DMS 273 (cell line): ENCODE measurements at regions not wholly inside any gene's neighbourhood (a gene's known extent, or its start where the extent isn't known, plus 50 kb on each side); places are given as distances from the start of the nearest gene placed in this dataset.
A peak's percentile ranks its signal among the peaks of the same experiment; 100 is the strongest.
"Not testable (repeated sequence)": the region's sequence is repeated elsewhere in the genome, so short reads cannot be mapped to it uniquely, and the experiment has no call there.

Source experiments
- DNase-seq: peaks from one replicate; lab custom pipeline; 2025; ENCODE audit not compliant: unreplicated experiment; lab: John Stamatoyannopoulos, UW

GRCh38 chr7:6937746-6938145 is 111.7 kb upstream of the CCZ1B start:
- DNase-seq: not testable (repeated sequence)

DNA sequence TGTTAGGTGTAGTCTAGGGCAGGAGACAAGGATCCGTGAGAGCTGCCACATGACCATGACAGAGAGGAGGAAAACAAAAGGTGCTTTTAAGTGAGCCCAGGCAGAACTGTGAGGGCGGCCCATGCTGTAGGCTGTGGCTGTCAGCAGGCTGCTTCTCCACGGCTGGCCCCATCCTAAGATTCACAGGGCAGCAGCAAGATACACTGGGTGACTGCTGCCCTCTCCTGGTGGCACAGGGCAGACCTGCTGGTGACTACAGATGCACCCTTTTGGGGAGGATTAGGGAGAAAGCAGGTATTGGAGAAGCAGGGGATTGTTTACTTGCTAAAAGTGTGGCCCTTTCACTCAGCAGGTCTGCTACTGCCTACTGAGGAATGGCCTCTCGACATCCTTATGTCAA is 112.2 kb upstream of the CCZ1B start:
- peak; percentile 40 for DNase-seq

- not testable (repeated sequence) for DNase-seq
Measured at GRCh38 chr7:6939126-6939525, 113.1 kb upstream of the CCZ1B start.

- not testable (repeated sequence) for DNase-seq
Measured at GRCh38 chr7:6939896-6940295, 113.8 kb upstream of the CCZ1B start.

- not testable (repeated sequence) for DNase-seq
Measured at GRCh38 chr7:6946873-6947272, 120.8 kb upstream of the CCZ1B start.

DNA sequence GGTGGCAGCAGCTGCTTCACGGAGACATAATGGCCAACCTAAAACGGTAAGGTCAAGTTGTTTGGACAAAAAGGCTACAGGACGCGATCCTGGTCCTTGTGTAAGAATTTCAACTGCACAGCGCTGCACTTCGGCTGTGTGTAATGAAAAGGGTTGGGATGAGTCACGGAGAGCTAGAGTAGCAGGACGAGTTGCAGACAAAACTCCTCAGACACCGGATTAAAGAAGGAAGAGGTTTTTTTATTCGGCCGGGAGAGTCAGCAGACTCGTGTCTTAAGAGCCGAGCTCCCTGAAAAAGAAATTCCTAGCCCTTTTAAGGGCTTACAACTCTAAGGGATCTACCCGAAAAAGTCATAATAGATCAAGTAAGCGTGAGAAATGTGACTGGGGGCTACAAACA is 124.2 kb upstream of the CCZ1B start:
- DNase-seq: not testable (repeated sequence)

DNA sequence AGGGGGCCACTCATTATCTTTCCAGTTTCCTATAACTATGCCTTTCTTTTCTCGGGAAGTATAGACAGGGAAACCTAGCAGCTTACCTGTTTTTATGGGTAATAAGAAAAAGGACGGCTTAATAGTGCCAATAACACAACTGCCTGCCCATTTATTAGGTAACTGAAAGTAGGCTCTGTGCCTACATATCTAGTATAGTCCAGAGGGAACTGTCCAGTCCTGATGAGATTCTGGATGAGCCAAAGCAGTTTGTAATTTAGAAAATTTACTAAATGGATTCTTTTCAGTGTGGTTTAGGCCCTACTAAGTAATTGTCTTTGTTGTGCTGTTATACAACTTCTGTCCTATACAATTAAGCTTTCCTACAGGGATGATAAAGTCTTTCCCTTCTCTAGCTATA is 125.5 kb upstream of the CCZ1B start:
- DNase-seq: not testable (repeated sequence)

GRCh38 chr7:6953138-6953797 is 127.2 kb upstream of the CCZ1B start:
- DNase-seq: peak; percentile 12

DNA sequence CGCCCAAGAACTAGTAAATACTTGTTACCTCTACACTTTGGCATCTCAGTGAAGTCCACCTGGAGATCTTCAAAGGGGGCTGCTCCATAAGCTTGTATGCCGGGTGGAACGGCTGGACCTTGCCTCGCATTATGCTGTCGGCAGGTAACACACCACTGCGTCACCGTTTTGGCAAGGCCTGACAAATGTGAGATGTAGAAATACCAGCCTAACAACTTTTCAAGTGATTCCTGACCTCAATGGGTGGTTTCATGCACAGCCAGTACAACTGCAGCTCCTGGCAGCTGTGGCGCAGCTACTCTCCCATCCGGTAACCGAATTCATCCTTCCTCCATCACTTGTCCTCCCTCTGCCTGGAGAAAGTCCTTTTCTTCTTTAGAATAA is 127.7 kb upstream of the CCZ1B start:
- not testable (repeated sequence) for DNase-seq

GRCh38 chr7:6955385-6955784 is 129.3 kb upstream of the CCZ1B start:
- DNase-seq: not testable (repeated sequence)

DNA sequence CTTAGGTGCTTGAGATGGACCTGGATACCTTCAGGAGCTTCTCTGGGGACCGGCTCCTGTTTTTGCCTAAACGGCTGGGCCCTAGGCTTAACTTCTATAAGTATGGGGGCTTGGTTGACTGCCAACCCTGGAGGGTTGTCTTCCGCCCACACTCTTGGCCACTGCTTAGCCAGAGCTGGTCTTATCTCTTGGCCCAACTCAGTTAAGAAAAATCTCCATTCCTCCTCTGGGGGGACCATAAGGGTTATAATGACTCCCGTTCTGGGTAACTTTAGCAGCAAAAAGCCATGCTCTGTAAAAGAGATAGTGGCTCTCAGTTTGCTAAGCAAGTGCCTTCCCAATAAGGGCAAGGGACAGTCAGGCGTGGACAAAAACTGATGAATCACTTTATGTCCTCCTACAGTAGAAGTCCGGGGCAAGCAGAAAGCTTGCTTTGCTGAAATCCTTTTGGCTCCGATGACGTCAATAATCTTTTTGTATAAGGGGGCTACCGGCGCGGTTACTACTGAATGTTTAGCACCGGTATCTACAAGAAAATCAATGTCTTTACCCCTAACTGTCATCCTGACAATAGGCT is 130.0 kb upstream of the CCZ1B start:
- not testable (repeated sequence) for DNase-seq

GRCh38 chr7:6958371-6958770 is 132.3 kb upstream of the CCZ1B start:
- not testable (repeated sequence) for DNase-seq

- DNase-seq: not testable (repeated sequence)
Measured at GRCh38 chr7:6959942-6960341, 133.9 kb upstream of the CCZ1B start.

DNA sequence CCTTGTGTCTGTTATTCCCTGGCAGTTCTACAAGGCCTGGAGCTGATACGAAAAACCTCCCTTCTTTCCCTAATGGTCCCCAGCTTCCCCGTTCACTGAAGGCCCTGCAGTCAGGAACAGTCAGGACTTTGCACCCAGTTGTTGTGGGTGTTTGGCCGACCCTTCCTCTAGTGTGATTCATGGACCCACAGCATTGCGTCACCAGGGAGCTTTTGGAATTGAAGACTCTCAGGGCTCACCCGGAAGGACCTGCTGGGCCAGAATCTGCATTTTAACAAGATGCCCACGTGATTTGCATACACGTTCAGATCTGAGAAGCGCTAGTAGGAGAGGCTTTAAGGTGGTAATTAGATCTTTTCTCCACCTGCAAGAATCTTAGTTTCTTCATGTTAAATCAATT is 136.8 kb upstream of the CCZ1B start:
- DNase-seq: not testable (repeated sequence)

DNA sequence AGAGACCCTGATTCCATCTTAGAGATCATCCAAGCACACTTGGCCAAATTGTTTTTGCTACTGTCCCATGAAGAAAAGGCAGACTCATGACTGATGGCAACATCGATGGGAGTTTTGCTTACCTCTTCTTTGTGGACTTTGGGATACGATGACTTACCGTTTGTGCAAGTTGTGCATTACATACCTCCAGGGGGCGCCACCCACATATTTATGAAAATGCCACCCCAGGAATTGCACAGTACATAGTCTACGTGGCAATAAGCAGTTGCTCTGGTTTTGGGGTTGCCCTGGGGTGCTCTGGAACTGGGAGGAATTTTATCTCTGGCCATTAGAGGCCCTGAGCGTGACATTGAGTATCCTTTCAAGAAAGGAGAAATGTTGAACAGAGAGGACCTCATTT is 139.0 kb upstream of the CCZ1B start:
- DNase-seq: peak; percentile 67

DNA sequence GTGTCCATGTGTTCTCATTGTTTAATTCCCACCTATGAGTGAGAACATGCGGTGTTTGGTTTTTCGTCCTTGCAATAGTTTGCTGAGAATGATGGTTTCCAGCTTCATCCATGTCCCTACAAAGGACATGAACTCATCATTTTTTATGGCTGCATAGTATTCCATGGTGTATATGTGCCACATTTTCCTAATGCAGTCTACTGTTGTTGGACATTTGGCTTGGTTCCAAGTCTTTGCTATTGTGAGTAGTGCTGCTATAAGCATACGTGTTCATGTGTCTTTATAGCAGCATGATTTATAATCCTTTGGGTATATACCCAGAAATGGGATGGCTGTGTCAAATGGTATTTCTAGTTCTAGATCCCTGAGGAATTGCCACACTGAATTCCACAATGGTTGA is 144.1 kb upstream of the CCZ1B start:
- not testable (repeated sequence) for DNase-seq

GRCh38 chr7:6974876-6975275 is 148.8 kb upstream of the CCZ1B start:
- DNase-seq: not testable (repeated sequence)

GRCh38 chr7:6975346-6975745 is 149.3 kb upstream of the CCZ1B start:
- DNase-seq: not testable (repeated sequence)

DNA sequence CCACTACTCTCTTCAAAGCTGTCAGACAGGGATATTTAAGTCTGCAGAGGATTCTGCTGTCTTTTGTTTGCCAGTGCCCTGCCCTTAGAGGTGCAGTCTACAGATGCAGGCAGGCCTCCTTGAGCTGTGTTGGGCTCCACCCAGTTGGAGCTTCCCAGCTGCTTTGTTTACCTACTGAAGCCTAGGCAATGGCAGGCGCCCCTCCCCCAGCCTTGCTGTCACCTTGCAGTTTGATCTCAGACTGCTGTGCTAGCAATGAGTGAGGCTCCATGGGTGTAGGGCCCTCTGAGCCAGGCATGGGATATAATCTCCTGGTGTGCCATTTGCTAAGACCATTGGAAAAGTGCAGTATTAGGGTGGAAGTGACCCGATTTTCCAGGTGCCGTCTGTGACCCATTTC is 151.3 kb upstream of the CCZ1B start:
- not testable (repeated sequence) for DNase-seq

DNA sequence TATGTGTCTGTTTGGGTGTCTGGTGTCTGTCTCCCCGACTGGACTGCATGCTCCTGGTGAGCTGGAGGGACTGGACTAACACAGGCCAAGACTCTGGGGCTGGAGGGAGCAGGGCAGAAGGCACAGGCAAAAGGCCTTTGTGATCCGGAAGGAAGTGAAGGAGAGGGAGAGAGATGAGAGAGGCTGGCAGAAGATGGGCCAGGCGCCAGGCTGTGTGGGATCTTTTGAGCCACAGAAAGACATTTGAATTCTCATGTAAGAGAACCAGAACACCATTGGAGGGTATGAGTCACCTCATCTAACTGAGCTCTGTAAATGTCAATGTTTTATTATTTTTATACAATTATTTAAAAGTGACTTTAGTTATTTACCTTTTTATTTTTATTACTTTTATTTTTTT is 152.3 kb upstream of the CCZ1B start:
- DNase-seq: not testable (repeated sequence)

- DNase-seq: not testable (repeated sequence)
Measured at GRCh38 chr7:6979456-6979855, 153.4 kb upstream of the CCZ1B start.

GRCh38 chr7:6982375-6982774 is 156.3 kb upstream of the CCZ1B start:
- DNase-seq: not testable (repeated sequence)

DNA sequence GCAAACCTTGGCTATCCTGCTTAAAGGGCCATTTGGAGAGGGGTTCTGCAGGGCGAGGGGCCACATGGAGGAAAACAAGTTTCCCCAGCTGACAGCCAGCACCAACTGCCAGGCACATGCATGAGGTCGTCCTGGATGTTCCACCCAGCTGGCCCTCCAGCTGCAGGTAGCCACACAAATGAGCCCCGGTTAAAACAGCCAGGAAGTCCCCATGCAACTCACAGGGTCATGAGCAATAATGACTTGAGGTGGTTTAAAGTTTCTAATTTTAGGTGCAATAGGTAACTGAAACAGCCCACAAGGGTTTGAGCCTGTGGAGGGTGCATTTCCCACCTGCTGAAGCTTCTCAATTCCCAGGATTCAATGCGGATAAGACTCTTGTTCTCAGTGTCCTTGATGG is 160.8 kb upstream of the CCZ1B start:
- not testable (repeated sequence) for DNase-seq
